Gastroesophageal sphincter (tissue), 3 donors: ENCODE measurements at regions not wholly inside any gene's neighbourhood (a gene's known extent, or its start where the extent isn't known, plus 50 kb on each side); places are given as distances from the start of the nearest gene placed in this dataset.

Source experiments
- CTCF ChIP-seq, 4 experiments: fragments of 200-600 bp in 2 of 4; fragments of 450-650 bp in 2 of 4; sonication (generic) in 1 of 4; IDR thresholded peaks; one replicate each; pipeline ENCODE4 v1.5.1; 2017 to 2019; ENCODE audit warnings: antibody characterized with exemption in 4 of 4, mild to moderate bottlenecking in 2 of 4, moderate library complexity in 2 of 4
- POLR2AphosphoS5 ChIP-seq: sonication (generic); formaldehyde crosslinking; IDR thresholded peaks from one replicate; pipeline ENCODE4 v1.6.1; 2017; ENCODE audit warnings: antibody characterized with exemption

- TF ChIP-seq CTCF (IDR thresholded peaks at IDR 0.05) = no peak
- no peak for TF ChIP-seq POLR2AphosphoS5
Measured at GRCh38 chr2:189258616-189259365, 79.2 kb upstream of the COL5A2 start.
